8988T (cell line): ENCODE measurements at regions not wholly inside any gene's neighbourhood (a gene's known extent, or its start where the extent isn't known, plus 50 kb on each side); places are given as distances from the start of the nearest gene placed in this dataset.

Experiments used
- DNase-seq: peaks from one replicate; pipeline ENCODE4 v3.0.0; 2011

DNA sequence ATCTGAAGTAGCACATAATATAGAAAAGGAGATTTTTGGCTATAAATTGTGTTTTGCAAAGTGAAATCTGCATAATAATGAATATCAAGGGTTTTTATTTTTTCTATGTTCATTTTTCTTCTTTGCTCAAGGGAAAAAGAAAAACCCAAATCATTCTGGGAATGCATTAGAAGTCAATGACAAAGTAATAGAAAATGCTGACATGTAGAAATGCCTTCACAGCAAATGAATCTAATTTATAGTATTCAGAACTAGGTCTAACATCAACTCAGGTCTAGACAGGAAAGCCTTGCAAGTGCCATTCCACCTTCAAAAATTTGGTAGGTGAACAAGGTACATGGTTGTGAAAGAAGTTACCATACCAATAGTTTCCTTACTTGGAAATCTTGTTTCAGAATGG, 831.5 kb upstream of the CELF4 start:
- no peak for DNase-seq

- no peak for DNase-seq
These were observed 820.5 kb upstream of the CELF4 start for GRCh38 chr18:38386146-38386545.

DNA sequence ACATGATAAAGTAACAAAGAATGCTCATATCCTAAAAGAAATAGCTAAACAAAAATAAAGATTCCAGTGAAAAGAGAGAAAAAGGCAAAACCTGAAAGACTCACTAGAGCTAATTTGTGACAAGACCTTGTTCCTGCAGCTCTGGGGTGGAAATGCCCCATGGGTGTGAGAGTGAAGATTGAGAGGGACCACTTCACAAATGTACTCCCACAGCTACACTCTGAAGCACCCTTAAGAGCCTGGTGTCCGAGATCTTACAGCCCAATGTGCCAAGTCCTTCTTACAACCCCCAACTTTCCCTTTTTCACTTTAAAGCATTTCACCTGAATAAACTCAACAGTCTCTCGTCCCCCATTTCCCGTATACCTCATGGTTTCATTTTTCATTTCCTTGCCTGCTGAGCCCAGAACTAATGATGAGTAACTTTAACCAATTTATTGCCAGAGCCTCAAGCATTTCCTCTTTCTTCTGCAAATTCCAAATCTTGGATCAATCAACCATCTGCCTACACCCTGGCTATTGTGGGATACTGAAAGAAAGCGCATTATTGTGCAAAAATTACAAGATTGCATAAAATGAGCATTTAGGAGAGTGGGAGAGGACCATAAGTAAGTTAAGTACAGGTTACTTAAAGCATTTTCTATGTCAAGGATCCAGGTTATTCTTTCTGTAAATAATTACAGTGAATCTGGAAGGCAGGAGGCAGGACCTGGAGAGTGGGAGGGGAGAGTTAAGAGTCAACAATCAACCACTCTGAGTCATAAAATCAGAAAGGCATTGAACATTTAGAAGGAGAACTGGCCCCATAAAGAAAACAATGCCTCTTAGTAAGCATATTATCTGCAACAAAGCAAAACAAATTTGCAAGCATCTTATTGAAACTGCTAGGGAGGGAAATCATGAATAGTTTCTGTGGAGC, 804.4 kb upstream of the CELF4 start:
- no peak for DNase-seq

DNA sequence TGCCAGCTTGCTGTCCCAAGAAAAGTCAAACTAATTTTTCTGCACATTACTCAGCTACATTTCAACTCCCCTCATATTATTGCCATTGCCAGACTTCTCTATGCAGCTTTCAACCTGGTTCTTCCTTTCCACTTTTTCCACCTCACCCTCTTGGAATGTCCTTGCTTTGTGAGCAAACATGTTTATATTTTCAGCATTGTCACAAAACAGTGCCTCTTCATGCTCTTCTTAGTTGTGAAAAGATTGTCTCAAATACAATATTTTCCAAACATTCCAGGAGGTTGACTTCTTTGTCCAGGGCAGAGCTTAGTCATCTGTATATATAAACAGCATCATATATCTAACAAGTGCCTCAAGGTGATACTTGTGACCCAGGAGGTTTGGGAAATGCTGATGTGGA, 803.3 kb upstream of the CELF4 start:
- DNase-seq = no peak

DNA sequence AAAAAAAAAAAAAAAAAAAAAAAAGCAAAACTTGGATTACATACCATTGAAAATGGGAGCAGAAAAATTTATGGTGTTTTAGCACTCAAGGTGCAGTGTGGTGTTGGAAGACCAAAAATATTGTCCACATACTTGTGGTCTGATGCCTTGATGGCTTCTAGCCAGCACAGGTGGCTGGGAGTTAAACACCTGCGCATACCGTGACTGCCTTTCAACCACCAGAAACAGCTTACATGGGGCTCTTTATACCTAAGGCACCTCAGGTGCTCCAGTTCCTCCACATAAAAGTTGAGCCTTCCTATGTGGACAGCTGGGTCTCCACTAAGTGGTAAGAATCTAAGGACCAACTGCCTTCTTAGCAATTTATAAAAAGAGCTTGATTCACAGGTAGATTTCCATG, 802.6 kb upstream of the CELF4 start:
- no peak for DNase-seq

- DNase-seq = no peak
These were observed 801.9 kb upstream of the CELF4 start for GRCh38 chr18:38367473-38367872.

DNA sequence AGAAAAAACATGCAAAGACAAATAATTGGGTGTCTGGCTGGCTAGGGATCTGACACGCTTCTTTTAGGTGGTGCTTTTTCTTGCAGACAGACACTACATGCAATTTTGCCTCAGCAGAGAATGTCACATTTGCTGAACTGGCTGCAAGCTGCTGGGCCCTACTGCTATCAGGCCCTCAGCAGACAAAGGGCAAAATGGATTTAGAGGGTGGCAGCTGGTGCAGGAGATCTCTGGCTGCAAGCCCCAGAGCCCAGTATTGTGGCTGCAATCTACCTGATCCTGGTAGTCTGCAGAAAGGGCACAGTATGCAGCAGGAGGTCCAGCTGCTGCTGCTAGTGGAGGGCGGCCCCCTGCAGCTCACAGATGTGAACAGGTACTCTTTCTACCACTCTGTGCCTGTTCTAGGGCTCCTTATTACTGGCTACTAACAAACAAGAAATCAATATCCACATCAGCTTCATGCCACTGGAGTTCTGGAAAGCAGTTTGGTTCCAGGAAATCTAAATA, 796.7 kb upstream of the CELF4 start:
- DNase-seq = no peak

GRCh38 chr18:38358805-38359657, 793.4 kb upstream of the CELF4 start:
- DNase-seq = no peak

DNA sequence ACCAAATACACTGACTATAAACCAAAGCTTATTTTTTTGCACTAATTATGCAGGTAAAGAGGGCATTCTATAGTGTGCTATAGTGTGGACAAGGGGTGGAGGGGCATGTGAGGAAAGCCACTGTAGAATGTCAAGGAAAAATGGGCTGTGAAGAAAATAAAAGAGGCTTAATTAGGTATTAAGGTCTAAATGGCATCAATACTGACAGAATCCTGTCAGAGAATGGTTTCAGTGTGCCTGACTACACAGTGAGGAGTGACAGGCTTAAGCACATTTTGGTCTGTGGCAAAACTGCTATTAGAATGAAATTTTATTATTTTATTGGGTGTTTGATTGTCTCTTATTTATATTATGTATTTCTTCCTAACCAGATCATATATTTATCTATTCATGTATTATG, 787.6 kb upstream of the CELF4 start:
- DNase-seq = no peak

DNA sequence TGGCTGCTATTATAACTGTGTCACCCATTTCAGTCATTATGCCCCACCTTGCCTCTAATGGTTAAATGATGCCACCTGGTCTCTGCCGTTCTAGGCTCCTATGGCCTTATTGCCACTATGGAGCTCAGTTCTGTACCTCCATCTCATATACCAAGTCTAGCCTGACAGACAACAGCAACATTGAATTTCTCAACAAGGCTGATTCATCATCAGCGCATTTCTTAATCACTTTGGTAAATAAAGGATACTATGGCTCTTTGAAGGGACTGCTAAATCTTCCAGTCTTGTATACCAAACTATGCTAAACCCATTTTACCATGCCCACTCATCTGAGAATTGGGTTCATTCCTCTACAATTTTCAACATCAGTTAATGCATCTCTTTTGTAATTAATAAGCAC, 784.5 kb upstream of the CELF4 start:
- DNase-seq = no peak

GRCh38 chr18:38330573-38330972, 765.0 kb upstream of the CELF4 start:
- DNase-seq = no peak

DNA sequence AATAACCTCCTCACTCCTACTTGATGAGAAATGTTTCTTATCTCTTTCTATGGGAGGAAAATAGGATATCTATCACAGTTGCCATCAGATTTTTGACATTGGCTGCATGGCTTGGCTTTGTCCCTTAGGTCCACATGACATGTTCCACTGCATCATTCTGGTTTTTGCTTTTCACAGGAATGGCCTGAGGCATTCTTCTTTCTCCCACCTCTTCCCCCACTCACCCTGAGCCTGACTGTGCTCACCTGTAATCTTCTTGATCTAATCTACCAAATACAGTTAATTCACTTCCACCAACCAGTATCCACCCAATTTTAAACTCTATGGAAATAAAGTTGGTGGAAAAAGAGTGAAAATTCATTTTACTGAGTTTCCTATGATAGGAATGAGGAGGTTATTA, 763.5 kb upstream of the CELF4 start:
- DNase-seq = no peak

DNA sequence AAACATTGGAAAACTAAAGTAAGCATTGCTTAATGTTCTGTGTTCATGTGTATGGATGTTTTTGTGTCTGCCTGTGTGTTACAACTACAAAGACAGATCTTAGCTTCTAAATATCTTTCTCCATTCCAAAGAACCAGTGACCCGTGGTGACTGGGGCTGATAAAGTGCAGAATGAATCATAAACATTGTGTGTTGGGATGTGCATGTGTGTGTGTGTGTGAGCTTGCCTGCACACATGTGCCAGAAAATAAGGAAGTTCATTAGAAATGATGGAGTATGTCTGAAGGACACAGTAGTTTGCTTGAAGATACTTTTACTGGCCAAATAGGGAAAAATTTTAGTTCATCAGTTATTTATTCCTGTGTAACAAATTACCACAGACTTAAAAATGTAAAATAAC, 756.6 kb upstream of the CELF4 start:
- DNase-seq = no peak

DNA sequence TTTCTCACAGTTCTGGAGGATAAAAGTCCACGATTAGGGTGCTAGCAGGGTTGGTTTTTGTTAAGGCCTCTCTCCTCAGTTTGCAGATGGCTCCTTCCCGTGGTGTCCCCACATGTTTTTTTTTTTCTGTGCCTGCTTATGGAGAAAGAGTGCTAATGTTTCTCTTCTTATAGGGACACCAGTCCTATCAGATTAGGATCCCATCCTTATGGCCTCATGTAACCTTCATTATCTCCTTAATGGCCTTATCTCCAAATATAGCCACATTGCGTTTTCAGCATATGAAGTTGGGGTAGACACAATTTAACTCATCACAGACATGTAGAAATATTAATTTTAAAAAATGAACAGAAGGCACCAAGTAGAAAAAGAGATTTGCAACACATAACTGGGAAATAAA, 755.7 kb upstream of the CELF4 start:
- DNase-seq = no peak

- DNase-seq = no peak
These were observed 752.8 kb upstream of the CELF4 start for GRCh38 chr18:38318416-38318815.

GRCh38 chr18:38313831-38314230, 748.2 kb upstream of the CELF4 start:
- no peak for DNase-seq

- DNase-seq = no peak
These were observed 746.9 kb upstream of the CELF4 start for GRCh38 chr18:38312532-38312931.

- DNase-seq = no peak
These were observed 745.3 kb upstream of the CELF4 start for GRCh38 chr18:38310936-38311335.

GRCh38 chr18:38307914-38308313, 742.3 kb upstream of the CELF4 start:
- DNase-seq = no peak

- DNase-seq = no peak
These were observed 740.4 kb upstream of the CELF4 start for GRCh38 chr18:38305961-38306360.

DNA sequence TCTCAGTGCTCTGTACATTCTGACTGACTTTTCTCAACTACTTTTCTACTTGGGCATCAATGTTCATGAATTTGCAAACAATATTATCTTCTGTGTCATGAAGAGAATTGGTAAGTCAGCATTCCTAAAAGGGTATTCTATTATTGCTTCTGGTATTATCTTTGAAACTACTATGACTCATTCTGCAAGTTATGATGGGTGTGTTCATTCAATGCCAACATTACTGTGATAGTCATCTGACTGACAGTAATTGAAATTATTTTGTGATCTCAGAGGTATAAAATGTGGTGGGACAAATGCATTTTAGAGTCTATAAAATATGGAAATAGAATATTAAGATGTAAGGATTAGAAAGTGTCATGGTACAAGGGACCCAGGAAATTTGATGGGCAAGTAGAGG, 736.0 kb upstream of the CELF4 start:
- no peak for DNase-seq

DNA sequence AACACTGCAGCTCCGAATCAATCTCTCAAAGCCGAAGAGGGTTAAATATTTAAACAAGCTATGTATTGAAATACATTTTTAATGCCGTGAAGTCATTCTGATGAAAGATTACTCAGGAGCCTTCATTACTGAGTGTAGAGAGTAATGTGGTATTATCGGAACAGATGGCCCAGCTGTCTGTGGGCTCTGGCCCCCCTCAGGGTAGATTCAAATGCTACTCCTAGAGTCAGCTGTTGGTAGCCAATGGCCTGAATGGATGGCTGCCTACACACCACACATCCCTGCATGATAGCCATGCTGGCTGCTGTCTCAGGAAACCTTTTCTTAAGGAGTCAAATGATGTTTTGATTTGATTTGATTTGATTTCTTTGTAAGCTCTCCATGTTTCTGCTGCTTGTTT, 732.3 kb upstream of the CELF4 start:
- no peak for DNase-seq

GRCh38 chr18:38290229-38290628, 724.6 kb upstream of the CELF4 start:
- no peak for DNase-seq

- no peak for DNase-seq
These were observed 719.4 kb upstream of the CELF4 start for GRCh38 chr18:38284972-38285371.
